ENCODE measurements at regions not wholly inside any gene's neighbourhood (a gene's known extent, or its start where the extent isn't known, plus 50 kb on each side); places are given as distances from the start of the nearest gene placed in this dataset.
"Not testable (repeated sequence)": the region's sequence is repeated elsewhere in the genome, so short reads cannot be mapped to it uniquely, and the experiment has no call there.

DNA sequence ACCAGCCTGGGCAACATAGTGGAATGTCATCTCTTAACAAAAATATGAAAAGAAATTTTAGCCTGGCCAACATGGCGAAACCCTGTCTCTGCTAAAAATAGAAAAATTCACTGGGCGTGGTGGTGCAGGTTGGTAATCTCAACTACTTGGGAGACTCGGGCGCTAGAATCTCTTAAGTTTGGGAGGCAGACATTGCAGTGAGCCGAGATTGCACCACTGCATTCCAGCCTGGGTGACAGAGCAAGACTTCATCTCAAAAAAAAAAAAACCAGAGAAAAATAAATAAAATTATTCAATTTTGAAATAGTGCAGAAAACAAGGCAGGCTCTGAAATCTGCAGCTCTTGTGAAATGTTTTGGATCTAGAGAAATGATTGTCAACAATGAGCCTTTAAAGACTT, 397.3 kb upstream of the AMELY start:
- DNase-seq = no peak

DNA sequence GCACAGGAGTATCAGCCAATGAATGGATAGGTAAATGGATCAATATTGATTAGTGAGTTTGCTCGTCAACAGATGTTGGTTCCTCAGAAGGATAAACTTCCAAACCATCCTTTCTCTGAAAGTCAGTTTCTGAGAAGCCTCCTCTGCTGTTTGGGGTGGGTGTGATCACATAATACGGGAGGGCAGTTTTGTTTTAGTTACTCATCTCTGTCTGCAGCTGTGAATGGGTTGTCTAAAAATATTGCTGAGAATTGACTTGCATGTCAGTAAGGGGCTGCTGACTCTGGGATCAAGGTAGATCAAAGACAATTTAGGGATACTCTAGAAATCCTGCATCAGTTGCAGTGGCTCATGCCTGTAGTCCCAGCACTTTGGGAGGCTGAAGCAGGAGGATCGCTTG, 390.8 kb upstream of the AMELY start:
- no peak for DNase-seq

DNA sequence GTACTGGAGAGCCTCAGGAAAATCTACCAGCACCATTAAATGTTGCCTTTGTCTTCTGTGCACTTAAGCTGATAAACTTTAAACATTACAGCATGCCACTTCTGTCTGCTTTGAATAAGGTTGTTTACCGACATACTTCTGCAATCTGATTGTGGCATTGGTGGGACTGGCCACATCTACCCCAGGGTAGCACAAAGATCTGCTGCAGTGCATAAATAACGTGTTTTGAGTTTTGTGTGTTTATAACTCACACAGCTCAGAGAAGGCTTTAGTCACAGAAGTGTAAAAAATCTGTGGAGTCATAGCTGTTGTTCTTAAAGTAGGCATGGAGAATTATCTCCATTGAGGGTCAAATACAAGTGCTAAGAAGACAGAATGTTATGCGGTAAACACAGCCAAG, 388.4 kb upstream of the AMELY start:
- no peak for DNase-seq

DNA sequence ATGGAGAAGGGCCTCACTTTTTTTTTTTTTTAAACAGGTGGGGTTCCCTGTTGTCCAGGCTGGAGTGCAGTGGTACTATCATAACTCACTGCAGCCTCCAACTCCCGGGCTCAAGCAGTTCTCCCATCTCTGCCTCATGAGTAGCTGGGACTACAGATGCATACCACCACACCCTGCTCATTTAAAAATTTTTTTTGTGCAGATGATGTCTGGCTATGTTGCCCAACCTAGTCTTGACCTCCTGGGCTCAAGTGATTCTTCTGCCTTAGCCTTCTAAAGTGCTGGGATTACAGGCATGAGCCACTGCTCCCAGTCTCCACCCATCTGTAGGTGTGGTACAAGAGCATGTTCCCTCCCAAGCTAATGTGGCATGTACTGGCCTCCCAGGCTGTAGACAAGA, 380.6 kb upstream of the AMELY start:
- no peak for DNase-seq

DNA sequence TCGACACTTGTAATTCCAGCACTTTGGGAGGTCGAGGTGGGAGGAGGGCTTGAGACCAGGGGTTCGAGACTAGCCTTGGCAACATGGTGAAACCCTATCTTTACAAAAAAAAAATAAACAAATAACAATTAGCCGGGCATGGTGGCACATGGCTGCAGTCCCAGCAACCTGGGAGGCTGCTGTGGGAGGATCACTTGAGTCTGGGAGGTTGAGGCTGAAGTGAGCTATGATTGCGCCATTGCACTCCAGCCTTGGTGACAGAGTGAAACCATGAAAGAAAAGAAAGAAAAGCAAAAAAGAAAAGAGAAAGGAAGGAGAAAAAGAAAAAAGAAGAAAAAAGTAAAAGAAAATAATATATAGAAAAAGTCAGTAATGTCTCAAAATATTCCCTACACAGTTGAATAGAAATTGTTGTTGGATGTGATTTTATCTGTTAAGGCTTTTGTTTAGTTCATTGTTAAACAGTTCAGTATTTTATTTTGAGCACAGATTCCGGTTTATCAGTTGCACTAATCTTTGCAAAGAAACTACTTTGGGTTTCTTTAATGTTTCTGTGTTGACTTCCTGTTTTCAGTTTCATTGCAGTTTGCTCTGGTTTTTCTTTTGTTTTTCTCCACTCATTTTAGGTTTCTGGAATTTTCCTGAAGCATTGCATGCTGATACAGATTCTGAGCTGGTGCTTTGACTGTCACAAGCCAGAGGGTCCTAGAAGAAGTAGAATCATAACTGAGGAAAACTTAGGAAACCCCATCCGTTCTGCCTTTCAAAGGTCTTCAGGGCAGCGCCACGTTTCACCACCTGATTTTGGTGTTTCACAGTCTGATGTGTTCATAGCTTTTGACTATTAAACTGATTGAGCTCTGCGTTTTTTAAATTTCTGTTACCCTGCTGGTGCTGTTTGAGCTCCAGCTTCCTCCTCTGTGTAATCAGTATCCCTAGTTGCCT, 378.6 kb upstream of the AMELY start:
- DNase-seq = peak in 1 of 2 experiments; percentile 20

DNA sequence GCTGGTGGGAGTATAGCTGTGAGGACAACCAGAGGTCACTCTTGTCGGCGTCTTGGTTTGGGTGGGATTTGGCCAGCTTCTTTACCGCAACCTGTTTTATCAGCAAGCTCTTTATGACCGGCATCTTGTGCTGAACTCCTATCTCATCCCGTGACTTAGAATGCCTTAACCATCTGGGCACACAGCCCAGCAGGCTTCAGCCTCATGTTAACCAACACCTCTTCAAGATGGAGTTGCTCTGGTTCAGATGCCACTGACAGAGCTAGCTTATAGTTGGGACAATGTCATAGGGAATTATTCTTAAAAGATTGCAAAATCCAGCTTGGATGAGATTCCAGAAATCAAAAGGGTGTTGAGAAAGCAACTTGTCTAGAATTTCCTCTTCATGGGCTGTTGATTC, 377.1 kb upstream of the AMELY start:
- DNase-seq = no peak

DNA sequence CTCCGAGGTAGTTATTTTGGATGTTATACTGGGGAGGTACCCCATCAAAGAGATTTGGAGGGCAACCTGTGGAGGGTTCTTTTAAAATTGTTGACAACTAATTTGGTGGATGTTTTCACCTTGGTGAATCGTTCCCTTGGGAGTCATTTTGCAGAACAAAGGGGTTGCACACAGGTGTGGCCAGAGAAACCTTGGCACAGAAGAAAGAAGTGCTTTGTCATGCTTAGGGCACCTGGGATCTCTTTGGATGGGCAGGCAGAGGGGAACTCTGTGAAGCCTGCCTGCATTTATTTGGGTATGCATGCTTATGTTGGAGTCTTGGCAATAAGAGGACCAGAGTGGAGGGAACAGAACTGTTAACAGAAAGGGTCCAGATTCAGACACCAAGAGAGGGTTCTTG, 376.4 kb upstream of the AMELY start:
- DNase-seq = not testable (repeated sequence)

DNA sequence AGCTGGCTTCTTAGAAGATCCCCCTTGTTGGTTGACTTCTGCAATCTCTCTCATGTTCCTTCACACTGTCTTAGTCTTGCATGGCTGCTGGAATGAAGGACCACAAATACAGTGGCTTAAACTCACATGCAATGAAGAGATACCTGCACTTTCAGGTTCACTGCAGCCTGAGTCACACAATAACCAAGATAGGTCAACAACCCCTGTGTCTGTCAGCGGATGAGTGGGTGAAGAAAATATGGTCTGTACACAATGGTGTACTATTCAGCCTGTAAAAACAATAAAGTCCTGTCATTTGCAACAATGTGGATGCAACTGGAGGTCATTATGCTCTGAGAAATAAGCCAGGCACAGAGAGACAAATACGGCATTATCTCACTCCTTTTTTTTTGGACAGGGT, 373.8 kb upstream of the AMELY start:
- DNase-seq = no peak

DNA sequence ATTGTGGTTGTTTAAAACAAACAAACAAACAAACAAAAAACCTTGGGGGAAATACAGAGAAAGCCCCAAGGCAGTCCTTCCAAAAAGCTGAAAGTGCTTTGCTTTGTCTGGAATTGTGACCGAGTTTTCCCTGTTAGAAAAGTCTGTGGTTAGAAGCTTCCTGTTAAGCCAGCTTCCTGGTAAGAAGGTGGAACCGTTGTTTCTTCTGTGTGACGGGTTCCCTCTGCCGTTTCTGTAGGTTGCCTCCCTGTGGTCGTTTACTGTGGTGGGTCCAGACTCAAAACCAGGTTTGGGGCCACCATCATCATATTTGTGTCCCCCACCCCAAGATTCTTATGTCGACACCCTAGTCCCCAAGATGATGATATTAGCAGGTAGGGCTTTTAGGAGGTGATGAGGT, 371.4 kb upstream of the AMELY start:
- DNase-seq = no peak

DNA sequence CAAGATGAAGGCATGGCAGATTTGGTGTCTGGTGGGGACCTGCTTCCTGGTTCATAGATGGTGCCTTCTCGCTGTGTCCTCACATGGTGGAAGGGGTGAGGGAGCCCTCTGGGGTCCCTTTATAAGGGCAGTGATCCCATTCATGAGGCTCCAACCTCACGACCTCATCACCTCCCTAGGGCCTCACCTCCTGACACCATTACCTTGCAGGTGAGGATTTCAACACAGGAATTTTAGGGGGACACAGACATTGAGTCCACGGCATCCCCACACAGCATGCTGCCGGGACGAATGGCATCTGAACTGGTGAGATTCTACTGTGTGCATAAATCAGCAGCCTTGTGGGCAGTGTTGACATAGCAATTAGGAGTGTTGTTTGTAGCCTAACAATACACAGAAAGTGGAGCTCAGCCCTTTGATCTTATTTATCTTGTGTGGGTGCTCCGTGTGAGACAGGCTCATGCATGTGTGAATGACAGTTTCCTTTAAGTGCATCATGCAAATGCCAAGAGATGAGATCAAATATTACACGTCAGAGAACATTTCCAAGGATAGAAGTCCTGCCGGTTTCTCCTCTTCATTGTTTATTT, 368.7 kb upstream of the AMELY start:
- DNase-seq = not testable (repeated sequence)

DNA sequence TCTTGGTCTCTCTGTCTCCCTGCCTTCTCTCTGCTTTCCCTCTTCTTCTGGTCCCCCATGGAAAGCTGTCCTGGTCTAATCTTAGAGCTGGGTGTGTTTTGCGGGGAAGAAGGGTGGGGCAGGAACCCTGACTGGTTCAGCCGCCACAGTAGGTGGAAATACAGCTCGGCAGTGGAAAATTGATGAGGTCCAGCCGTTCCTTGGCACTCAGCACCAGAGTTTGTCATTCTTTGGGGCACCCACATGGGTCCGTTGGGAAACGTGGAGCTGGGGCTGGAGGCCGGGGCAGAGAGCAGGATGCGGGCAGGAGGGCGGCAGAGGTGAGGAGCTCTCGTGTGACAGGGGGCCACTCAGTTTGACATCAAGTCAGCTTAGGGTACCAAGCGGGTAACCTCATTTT, 364.2 kb upstream of the AMELY start:
- peak in 1 of 2 experiments; percentile 21 for DNase-seq

DNA sequence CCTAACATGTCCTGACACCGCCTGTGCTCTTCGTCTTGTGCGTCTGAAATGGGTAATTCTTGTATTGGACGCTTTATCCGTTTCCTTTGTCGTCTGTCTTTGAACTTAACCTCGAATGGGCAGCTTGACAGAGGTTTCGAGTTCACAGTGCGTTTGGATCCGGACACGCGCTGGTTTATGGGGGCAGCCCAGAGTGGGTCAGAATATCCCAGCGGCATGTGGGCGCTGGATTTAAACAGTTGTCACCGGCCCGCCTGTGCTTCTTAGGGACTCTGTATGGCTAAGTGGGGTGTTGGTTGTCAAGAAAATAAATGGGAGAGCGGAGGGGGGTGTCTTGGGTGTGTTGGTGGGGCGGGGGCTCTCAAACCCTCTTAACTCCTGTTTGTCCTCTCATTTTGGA, 363.5 kb upstream of the AMELY start:
- no peak for DNase-seq

DNA sequence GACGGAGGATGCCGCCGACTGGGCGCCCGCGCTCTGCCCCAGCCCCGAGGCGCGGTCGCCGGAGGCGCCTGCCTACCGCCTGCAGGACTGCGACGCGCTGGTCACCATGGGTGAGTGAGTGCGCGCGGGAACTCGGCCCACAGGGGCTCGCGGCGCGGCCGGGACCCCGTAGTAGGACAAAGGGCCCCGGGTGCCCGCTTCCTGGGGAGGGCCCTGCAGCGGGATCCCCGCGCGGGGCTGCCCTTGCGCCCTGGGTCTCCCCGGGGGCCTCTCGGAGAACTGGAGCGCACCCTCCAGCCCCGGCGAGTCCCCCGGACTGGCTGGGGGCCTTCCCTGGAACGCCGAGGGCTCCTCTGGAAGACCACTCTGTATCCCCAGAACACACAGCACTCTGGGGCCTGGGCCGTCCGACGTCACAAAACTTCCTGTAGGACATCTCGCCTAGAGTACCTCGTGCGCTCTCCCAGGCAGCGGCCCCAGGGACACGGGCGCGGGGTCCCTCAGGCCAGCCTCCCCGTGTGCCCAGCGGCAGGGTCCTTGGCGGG, 362.9 kb upstream of the AMELY start:
- DNase-seq = peak in 1 of 2 experiments; percentile 29

DNA sequence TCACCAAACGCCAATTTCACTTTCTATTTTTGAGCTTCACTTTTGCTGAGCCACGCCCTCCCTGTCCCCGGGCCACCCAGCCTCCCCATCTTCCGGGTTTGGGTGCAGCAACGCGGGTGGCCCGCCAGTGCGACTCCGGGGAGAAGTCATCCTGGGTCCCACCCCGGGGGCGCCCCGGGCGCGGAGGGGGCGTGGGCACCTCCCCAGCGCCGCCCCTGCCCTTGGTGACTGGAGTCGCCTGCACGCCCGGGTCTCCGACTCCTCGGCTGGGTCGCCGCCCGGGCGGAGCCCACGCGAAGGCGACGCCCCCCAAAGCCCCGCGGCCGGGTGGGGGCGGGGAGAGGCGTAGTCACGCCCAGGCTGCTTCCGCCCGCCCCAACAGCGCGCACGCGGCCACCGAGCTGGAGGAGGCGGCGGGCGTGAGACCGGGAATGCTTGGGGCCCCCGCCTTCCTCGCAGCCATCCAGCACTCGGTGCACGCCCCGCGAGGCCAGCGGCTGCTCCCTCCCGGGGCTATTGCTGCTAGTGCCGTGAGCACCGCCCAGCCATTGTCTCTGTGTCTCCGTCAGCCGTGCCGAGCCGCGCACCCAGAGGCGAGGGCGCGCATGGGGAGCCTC, 362.1 kb upstream of the AMELY start:
- peak; percentile 80 to 84 for DNase-seq

DNA sequence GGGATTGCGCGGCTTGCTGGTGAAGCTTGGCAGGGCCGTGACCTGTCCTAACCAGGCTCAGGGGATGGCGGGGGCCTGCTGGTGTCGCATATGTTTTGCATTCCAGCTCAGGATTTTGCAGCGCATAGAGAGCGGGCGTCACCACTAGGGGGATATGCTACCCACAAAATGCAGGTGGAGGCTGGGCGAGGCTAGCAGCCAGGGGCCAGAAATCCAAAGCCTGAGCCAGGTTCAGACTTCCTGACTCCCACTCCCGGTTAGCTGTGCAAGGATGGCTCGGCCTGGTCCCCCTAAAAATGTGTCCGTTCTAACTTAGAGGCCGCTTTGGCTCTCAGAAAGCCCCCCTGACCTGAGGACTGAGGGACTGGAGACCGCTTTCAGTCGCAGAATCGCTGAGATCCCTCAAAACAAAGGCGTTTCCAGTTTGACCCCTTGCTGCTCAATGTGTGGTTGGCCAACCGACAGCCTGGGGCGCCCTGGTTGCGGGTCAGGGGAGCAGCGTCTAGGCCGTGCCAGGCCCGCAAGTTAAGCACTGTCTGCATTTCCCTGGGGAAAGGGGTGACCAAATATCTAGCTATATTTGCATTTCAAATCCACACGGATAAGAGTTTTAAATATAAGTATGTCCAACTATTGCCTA, 361.1 kb upstream of the AMELY start:
- peak; percentile 66 to 74 for DNase-seq

DNA sequence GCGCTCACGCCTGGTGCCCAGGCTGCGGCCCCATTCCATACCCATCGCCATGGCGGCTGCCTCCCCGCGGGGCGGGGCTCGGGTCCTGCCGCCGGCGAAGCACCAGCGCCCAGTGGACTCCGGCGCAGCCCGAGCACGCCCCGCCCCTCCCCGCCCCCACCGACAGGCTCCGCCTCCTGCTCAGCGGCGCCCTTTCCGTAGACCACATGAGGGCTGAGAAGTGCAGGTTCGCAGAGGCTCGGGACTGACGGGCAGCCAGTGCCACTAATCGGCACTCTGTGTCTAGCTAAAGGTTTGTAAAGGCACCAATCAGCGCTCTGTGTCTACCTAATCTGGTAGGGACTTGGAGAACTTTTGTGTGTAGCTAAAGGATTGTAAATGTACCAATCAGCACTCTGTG, 352.2 kb upstream of the AMELY start:
- no peak for DNase-seq

DNA sequence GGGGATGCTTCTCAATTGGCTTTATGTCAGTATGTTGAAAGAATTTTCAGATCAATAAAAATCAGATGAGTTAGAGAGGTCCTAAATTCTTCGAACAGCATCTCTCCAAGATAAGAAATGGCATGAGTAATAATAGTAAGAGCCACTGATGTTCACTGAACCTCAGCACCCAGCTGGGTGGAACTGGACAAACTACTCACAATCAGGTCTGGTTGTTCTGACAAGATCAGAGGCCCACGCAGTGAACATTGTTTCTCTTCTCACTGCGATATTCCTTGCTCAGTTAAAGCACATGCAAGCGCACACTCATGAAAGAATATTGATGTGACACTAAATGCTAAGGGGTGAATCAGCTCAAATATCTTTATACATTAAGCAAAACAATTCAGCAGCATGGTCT, 351.0 kb upstream of the AMELY start:
- no peak for DNase-seq

DNA sequence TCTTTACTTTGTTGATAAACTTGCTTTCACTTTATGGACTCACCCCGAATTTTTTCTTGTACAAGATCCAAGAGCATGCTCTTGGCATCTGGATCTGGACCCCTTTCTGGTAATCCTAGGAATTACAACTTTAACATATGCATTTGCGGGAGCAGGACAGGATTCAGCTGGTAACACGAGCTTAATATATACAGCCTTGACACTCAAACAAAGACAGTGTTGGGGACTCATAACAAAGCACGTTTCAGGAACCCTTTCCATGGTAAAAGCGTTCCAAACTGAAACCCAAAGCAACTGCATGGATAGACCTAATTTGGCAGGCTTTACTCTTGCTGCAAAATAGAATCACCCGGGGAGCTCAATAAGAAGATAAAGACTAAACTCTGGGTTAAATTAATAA, 349.7 kb upstream of the AMELY start:
- no peak for DNase-seq

DNA sequence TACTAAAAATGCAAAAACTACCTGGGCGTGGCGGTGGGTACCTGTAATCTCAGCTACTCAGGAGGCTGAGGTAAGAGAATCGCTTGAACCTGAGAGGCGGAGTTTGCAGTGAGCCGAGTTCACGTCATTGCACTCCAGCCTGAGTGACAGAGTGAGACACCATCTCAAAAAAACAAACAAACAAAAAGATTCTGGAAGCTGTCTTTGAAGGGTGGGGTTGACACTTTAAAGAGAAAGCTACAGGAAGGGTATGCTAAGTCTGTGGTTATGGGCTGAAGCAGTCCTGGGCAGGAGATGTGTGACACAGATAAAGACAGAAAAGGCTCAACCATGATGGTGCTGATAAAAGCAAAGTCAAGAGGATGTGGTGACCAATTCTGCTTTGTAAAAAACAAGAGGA, 328.5 kb upstream of the AMELY start:
- peak; percentile 3 to 7 for DNase-seq

DNA sequence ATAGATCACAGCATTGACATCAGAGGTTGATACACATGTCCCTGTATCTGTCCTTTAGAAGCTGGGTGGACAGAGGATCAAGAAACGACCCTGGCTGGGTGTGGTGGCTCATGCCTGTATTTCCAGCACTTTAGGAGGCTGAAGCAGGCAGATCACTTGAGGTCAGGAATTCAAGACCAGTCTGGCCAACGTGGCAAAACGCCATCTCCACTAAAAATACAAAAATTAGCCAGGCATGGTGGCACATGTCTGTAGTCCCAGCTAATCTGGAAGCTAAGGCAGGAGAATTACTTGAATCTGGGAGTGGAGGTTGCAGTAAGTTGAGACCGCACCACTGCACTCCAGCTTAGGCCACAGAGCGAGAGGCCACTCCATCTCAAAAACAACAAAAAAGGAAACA, 300.4 kb upstream of the AMELY start:
- DNase-seq = no peak

DNA sequence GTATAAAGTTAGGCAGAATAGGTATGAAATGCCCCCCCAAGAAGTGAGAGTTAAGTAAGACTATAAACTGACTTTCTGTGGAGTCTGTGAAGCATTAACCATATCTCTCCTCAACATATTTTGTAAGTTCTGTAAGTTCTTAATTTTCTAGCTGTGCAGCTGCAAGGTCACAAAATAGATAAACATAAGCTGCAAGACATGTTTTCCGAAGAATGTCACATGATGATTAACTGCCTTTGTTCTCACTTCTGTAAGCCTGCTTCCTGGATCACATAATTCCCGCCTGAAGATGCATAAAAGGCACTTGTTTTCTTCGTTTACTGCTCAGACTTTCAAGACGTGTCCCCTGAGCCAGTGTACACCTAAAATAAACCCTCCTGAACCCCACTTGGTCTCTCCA, 292.9 kb upstream of the AMELY start:
- no peak for DNase-seq

DNA sequence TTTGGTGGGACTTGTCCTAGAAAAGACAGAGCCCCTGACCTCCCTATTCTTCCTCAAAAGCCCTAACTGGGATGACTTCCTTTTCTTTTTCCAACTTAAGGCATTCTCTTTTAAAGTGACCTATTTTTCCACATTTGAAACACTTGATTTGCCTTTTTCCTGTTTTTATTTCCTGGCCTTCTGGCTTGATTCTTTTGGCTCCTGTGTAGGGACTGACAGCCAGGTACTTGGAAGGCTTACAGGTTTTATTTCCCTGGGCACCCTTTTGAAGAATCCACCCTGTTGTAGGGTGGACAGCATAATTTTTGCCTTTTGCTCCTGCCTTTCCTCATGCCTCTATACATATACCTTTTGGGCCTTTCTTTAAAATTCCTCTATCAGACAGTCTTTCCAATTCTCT, 271.0 kb upstream of the AMELY start:
- DNase-seq = no peak

DNA sequence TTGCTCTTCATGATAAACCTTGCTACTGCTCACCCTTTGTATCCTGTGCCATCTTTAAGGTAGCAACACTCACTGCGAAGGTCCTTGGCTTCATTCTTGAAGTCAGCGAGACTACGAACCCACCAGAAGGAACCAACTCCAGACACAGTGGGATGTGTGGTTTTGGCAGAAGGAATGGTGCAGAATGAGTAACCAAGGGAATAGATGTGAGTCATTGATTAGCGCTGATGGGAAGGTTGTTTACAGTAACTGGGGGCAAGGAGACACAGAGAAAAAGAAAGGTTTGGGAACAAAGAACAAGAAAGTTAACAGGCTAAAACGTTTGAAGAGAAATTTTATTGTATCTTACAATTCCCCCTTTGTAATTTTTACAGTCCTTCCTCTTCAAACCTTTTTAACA, 266.1 kb upstream of the AMELY start:
- no peak for DNase-seq
